ENCODE measurements at regions not wholly inside any gene's neighbourhood (a gene's known extent, or its start where the extent isn't known, plus 50 kb on each side); places are given as distances from the start of the nearest gene placed in this dataset.
"Not testable (repeated sequence)": the region's sequence is repeated elsewhere in the genome, so short reads cannot be mapped to it uniquely, and the experiment has no call there.

DNA sequence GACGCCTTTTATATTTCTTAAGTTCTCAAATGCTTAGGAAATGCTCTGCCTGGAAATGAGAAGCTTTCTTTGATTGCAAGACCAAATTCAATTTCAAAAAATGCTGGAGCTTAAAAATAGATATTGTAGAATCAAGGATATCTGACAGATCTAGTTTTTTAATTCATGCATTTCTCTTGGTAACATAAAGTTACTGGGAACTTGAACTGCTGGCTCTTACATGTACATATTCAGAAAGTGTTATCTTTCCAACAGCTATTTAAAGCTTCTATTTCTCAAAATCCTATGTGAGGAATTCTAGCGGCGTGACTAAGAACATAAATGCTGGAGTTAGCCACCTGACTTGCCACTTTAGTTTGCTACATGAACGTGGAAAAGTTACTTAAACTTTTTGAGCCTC, 109.3 kb downstream of the C3orf38 start:
- no peak for DNase-seq
- Mint-ChIP-seq H3K9me3 (peaks cover 0 to 10% (median 2%) of the 10 kb centered on the region in 6 donors), H3K4me1 (no peaks in the 10 kb centered on the region), H3K27me3 (ENCODE audit: low read depth in 3 of 3) (peaks cover 0 to under 1% (median 0%) of the 10 kb centered on the region in 3 donors), H3K36me3 (no peaks in the 10 kb centered on the region), H3K27ac (no peak overlapping the region), H3K4me3 (no peak overlapping the region)

DNA sequence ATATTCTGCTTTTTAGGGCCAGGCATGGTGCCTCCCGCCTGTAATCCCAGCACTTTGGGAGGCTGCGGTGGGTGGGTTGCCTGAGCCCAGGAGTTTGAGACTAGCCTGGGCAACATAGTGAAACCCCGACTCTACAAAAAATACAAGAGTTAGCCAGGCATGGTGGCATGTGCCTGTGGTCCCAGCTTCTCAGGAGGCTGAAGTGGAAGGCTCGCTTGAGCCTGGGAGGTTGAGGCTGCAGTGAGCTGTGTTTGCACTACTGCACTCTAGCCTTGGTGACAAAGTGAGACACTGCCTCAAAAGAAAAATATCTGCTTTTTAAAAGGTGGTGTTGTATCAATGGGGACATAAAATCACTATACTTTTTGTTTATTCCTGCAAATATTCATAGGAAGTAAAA, 112.8 kb downstream of the C3orf38 start:
- Mint-ChIP-seq H3K4me1 (no peaks in the 10 kb centered on the region), H3K27ac (no peak overlapping the region), H3K4me3 (no peak overlapping the region), H3K27me3 (ENCODE audit: low read depth in 3 of 3) (peaks cover 0 to 5% (median 1%) of the 10 kb centered on the region in 3 donors), H3K9me3 (peaks cover 2 to 7% (median 5%) of the 10 kb centered on the region in 6 donors), H3K36me3 (no peaks in the 10 kb centered on the region)
- DNase-seq: no peak

DNA sequence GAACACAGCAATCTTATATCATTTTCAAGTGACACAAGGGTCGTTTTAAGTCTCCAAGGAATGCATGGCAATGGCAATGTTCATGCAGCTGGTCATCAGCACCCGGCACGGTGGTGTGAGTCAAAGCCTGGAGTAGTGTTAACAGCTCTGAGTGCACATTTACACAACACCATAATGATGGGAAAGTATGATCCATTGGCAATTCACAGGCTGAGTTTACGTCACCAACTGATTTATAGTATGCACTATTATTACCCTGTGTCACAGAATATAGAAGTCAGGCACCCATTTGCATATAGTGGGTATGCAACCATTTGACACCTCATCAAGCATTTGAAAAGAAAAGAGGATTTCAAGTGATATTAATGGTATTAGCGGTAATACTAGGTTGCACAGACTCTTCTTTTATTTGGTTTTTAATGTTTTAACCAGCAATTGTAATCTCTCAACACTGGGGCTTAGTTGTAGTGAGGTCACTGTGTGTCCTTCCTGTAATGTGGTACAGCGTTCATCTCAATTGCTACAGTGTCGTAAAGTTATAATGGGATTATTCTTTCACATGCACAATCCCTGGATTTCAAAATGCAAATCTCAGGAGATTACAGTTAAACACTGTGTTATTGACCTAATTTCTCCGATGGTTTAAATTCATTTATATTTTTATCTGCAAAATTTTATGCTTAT, 113.8 kb downstream of the C3orf38 start:
- Mint-ChIP-seq H3K4me3 (no peak overlapping the region), H3K4me1 (no peaks in the 10 kb centered on the region), H3K27me3 (ENCODE audit: low read depth in 3 of 3) (peaks cover 0 to 5% (median 1%) of the 10 kb centered on the region in 3 donors), H3K9me3 (peaks cover 0 to 7% (median 4%) of the 10 kb centered on the region in 6 donors), H3K27ac (no peak overlapping the region), H3K36me3 (no peaks in the 10 kb centered on the region)
- no peak for DNase-seq

DNA sequence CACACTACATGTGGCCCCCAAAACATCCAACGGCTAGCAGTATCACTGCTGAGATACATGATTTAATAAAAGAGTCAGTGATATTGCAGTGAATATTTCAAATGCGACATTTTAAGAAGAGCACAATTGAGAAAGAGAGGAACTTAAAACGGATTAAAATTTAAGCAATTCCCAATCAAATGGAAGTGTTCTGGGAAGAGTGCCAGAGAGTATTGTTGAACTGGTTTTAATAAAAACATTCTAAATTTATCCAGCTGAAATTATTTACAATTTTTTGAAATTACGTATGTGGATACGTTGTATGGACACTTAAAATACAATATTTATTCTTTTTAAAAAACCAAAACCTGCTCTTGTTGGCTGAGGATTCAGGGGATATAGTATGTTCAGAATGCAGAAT, 117.7 kb downstream of the C3orf38 start:
- Mint-ChIP-seq H3K4me1 (no peaks in the 10 kb centered on the region), H3K9me3 (peaks cover 2 to 8% (median 4%) of the 10 kb centered on the region in 6 donors), H3K36me3 (no peaks in the 10 kb centered on the region), H3K4me3 (no peak overlapping the region), H3K27me3 (ENCODE audit: low read depth in 3 of 3) (peaks cover 0 to 5% (median 1%) of the 10 kb centered on the region in 3 donors), H3K27ac (no peak overlapping the region)
- DNase-seq: no peak

DNA sequence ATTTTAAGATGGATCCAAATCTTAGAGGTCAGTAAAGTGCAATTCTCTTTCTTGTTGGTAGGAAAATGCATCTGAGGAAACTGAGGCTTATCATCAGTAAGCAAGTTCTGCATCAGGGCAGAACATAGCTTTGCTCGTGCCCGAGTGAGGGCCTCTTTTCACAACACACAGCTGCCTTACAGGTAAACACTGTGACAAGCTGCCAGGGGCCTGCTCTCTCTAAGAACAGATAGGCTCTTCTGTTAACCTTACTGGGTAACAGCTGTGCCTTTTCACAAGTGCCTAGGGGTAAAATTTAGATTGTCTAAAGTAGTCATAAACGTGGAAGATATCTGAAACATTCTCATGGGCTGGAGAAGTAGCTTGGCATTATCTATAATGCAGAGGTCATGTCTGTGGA, 118.1 kb downstream of the C3orf38 start:
- H3K9me3 Mint-ChIP-seq: peaks cover under 1 to 12% (median 4%) of the 10 kb centered on the region in 6 donors
- H3K27ac Mint-ChIP-seq: no peak overlapping the region
- H3K27me3 Mint-ChIP-seq (ENCODE audit: low read depth in 3 of 3): peaks cover 0 to 5% (median 1%) of the 10 kb centered on the region in 3 donors
- H3K4me3 Mint-ChIP-seq: no peak overlapping the region
- H3K4me1 Mint-ChIP-seq: no peaks in the 10 kb centered on the region
- no peaks in the 10 kb centered on the region for H3K36me3 Mint-ChIP-seq
- DNase-seq: no peak

DNA sequence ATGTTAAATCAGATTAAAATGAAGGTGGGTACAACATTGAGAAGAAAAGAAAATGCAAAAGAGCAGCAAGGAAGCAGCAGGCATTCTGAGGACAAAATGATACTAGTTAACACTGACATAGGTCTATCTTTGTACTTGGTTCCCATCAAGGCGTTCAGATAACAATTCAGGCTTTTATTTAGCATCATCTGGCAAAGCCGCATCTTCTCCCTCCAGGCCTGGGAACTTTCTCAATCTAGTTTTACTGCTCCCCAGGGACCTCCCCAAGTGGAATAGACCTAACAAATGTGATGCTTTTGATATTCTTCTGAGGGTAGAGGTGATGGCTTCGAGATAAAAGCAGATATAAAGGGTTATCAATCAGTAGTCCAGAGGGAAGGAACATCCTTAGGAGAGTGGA, 130.6 kb downstream of the C3orf38 start:
- DNase-seq: no peak
- Mint-ChIP-seq H3K4me1 (no peaks in the 10 kb centered on the region), H3K36me3 (no peaks in the 10 kb centered on the region), H3K4me3 (no peak overlapping the region), H3K9me3 (peaks cover 0 to 18% (median 5%) of the 10 kb centered on the region in 6 donors), H3K27me3 (ENCODE audit: low read depth in 3 of 3) (no peaks in the 10 kb centered on the region), H3K27ac (no peak overlapping the region)

DNA sequence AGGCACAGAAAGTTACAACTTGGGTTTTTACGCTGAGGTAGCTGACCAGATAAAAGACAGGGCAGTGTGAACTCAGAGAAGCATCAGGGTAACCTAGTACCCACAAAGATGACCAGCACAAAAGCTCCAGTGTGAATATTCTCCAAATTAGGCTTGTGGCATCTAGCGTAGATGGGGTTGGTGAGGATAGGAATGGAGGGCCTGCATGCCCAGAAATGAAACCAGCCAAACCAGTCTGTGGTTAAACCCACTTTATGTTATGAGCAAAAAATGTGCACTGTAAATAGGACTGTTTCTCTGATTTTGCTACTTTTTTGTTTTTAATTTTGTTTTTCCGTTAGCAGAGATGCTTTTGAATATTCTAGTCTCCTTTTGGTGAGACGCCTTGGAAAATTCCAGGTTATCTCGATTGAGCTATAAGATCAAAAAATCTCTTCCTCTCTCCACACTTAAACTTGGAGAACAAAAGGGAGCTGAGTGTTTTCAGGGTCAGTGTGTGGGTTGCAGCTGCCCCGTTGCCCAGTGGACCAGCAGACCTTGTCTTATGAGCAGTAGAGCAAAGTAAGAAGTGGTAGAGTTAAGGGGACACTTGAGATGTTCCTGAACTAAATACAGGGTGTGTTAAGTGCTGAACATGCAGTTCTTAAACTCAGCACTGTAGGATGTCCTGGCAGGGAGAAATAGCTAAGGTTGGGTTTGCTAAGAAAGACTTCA, 132.9 kb downstream of the C3orf38 start:
- no peak for DNase-seq
- no peaks in the 10 kb centered on the region for H3K36me3 Mint-ChIP-seq

DNA sequence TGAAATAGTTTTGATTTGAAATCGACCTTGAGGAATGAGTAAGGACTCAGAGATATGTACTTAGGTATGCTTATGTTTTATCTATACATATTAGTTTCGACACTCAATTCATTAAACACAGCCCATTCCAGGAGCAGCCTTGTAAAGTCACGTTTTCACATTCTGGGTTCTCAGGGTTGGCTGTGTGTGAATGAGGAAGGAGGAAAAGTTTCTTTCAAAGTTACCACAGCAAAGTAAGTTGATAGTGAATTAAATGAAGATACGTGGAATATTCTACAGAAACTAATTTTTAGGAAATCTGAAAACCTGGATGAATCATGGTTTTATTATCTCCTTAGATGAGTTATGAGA, 133.5 kb downstream of the C3orf38 start:
- Mint-ChIP-seq H3K9me3 (peaks cover 2 to 23% (median 9%) of the 10 kb centered on the region in 6 donors), H3K4me3 (no peak overlapping the region)

More for the DNA sequence above, 132.9 kb downstream of the C3orf38 start:
- no peak overlapping the region for H3K27ac Mint-ChIP-seq
- H3K4me3 Mint-ChIP-seq: no peak overlapping the region
- peaks cover 0 to 23% (median 7%) of the 10 kb centered on the region in 6 donors for H3K9me3 Mint-ChIP-seq
- H3K4me1 Mint-ChIP-seq: no peaks in the 10 kb centered on the region
- no peaks in the 10 kb centered on the region for H3K27me3 Mint-ChIP-seq (ENCODE audit: low read depth in 3 of 3)

DNA sequence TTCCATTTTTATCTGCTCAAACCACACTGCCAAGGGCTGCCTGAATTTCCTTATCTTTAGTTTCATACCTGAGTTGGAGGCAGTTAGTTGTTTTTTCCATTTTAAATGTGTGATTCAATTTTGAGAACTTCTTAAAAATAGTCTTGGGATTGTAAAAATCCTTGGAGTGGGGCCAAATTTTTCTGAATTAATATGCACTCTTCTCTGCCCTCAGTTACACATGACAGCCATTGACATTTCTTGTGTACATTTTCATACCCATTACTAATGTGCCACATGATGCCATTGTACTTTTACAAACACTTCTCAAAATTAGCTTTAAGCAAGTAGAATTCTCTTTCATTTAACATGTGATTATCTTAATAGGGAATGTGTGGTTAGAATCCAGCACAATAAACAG, 141.7 kb downstream of the C3orf38 start:
- Mint-ChIP-seq H3K4me1 (no peaks in the 10 kb centered on the region), H3K27ac (no peak overlapping the region), H3K9me3 (peaks cover 4 to 22% (median 17%) of the 10 kb centered on the region in 6 donors), H3K36me3 (no peaks in the 10 kb centered on the region), H3K27me3 (ENCODE audit: low read depth in 3 of 3) (no peaks in the 10 kb centered on the region), H3K4me3 (no peak overlapping the region)
- DNase-seq: no peak

More for the DNA sequence above, 133.5 kb downstream of the C3orf38 start:
- Mint-ChIP-seq H3K27me3 (ENCODE audit: low read depth in 3 of 3) (no peaks in the 10 kb centered on the region), H3K4me1 (no peaks in the 10 kb centered on the region), H3K36me3 (no peaks in the 10 kb centered on the region), H3K27ac (no peak overlapping the region)
- no peak for DNase-seq

DNA sequence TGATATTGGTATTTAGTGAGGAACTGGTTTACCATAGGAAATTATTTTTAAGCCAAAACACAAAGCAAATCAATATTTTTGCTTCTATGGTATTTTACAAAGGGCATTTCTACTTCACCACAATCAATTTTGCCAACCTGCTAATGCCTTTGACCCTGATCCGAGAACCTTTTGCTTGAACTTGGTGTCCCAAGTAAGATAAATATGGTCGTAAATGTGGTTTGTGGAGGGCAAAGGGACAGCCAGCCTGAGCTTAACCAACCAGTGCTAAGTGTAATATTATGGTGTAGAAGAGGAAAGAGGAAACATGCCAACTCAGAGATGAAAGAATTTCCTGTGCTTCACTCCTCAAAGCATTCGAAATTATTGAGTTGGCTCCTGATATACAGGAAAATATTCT, 148.4 kb downstream of the C3orf38 start:
- H3K4me3 Mint-ChIP-seq: no peak overlapping the region
- no peaks in the 10 kb centered on the region for H3K36me3 Mint-ChIP-seq
- no peak overlapping the region for H3K27ac Mint-ChIP-seq
- no peaks in the 10 kb centered on the region for H3K4me1 Mint-ChIP-seq
- H3K9me3 Mint-ChIP-seq: peaks cover 8 to 20% (median 11%) of the 10 kb centered on the region in 6 donors
- no peak for DNase-seq
- no peaks in the 10 kb centered on the region for H3K27me3 Mint-ChIP-seq (ENCODE audit: low read depth in 3 of 3)

DNA sequence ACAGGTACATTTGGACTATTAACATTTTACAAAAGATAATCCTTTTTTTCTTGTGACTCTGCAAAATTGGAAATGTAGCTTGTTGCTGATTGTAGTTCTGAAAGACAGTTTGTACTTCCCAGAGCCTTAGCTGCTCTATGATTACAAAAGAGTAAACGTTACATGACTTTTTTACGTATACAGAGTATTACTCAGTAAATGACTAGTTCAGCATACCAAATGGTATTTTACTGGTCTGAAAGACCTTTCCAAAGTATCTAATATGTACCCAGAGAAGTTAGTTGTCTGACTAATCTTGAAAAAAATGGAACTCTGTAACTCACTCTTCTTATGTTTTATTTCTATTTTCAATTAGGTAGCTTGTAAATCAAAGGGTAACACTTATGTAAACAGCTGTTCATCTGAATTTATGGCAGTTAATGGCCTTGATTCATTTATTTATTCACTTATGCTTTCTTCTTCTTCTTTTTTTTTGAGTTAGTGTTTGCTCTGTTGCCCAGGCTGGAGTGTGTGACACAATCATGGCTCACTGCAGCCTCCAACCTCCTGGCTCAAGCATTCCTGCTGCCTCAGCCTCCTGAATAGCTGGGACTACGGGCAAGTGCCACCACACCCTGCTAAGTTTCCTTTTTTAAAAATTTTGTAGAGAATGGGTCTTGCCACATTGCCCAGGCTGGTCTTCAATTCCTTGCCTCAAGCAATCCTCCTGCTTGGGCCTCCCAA, 151.7 kb downstream of the C3orf38 start:
- Mint-ChIP-seq H3K36me3 (no peaks in the 10 kb centered on the region), H3K4me3 (no peak overlapping the region), H3K27me3 (ENCODE audit: low read depth in 3 of 3) (peaks cover 0 to 4% (median 0%) of the 10 kb centered on the region in 3 donors), H3K9me3 (peaks cover 0 to 17% (median 9%) of the 10 kb centered on the region in 6 donors), H3K27ac (no peak overlapping the region), H3K4me1 (no peaks in the 10 kb centered on the region)
- DNase-seq: no peak

DNA sequence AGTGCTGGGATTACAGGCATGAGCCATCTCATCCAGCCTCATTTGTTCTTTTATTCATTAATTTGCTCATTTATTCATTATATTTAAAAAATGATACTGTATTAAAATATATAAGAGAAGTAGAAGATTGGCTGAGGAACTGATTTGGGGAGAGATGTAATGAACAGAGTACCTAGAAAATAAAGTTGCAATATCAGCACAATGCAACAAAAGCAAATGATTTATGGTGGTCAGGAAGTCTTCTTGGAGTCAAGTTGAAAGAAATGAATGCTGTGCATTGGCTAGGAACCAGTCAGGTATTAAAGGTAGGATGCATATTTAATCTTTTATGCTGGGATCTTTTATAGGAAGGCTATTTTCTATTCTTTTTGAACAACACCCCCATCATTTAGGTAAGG, 152.2 kb downstream of the C3orf38 start:
- H3K36me3 Mint-ChIP-seq: no peaks in the 10 kb centered on the region
- DNase-seq: no peak
- peaks cover 0 to 17% (median 9%) of the 10 kb centered on the region in 6 donors for H3K9me3 Mint-ChIP-seq
- H3K27me3 Mint-ChIP-seq (ENCODE audit: low read depth in 3 of 3): peaks cover 0 to 4% (median 0%) of the 10 kb centered on the region in 3 donors
- no peak overlapping the region for H3K27ac Mint-ChIP-seq
- H3K4me1 Mint-ChIP-seq: no peaks in the 10 kb centered on the region
- H3K4me3 Mint-ChIP-seq: no peak overlapping the region

DNA sequence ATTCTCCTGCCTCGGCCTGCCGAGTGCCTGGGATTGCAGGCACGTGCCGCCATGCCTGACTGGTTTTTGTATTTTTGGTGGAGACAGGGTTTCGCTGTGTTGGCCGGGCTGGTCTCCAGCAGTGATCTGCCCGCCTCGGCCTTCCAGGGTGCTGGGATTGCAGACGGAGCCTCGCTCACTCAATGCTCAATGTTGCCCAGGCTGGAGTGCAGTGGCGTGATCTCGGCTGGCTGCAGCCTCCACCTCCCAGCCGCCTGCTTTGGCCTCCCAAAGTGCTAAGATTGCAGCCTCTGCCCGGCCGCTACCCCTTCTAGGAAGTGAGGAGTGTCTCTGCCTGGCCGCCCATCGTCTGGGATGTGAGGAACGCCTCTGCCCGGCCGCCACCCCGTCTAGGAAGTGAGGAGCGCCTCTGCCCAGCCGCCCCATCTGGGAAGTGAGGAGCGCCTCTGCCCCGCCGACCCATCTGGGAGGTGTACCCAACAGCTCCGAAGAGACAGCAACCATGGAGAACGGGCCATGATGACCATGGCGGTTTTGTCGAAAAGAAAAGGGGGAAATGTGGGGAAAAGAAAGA, 153.7 kb downstream of the C3orf38 start:
- H3K27me3 Mint-ChIP-seq (ENCODE audit: low read depth in 3 of 3); DNase-seq; H3K36me3 Mint-ChIP-seq; H3K4me3 Mint-ChIP-seq; H3K27ac Mint-ChIP-seq; H3K4me1 Mint-ChIP-seq: not testable (repeated sequence)
- peaks cover 4 to 15% (median 9%) of the 10 kb centered on the region in 6 donors for H3K9me3 Mint-ChIP-seq

DNA sequence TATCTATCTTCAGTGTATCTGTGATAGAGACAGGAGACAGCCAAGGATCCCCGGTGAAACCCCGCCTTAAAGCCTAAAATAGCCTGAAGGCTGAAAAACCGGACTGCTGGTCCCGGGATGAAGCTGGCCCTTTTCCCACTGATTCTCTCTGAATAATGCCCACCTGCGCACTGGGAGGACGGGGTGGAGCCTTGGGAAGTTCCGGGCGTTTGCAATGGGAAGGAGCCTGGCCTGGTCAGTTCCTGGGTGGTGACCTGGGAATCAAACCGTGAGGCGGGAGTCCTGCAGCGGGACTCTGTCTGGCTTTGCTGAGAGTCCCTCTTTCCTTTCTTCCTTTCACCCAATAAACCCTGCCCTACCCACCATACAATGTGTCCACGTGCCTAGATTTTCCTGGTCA, 157.9 kb downstream of the C3orf38 start:
- Mint-ChIP-seq H3K27ac (no peak overlapping the region), H3K36me3 (no peaks in the 10 kb centered on the region), H3K27me3 (ENCODE audit: low read depth in 3 of 3) (peaks cover 0 to 4% (median 2%) of the 10 kb centered on the region in 3 donors), H3K9me3 (peaks cover 4 to 14% (median 8%) of the 10 kb centered on the region in 6 donors), H3K4me1 (no peaks in the 10 kb centered on the region), H3K4me3 (no peak overlapping the region)
- DNase-seq: no peak

All from immature natural killer cell (primary cell).